ENCODE measurements at regions not wholly inside any gene's neighbourhood (a gene's known extent, or its start where the extent isn't known, plus 50 kb on each side); places are given as distances from the start of the nearest gene placed in this dataset.

DNA sequence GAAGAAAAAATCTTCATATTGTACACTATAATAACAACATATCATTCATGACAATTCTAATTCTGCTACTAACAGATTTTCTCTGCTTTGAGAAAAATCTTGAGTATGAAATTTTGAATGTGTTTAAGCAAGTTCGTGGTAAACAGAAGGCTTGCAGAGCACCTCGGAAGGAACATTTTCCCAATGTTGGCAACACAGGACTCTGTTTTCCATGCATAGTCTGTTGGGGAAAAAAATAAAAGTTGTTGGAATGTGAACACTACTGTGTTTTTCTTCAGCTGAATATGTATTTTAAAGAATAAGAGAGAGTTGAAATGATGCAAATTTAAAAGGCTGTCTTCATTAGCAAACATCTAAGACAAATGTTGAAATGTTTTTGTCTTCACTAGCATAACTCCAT, 54.7 kb upstream of the ANXA10 start:
- H3K27ac Mint-ChIP-seq: no peak overlapping the region
- no peaks in the 10 kb centered on the region for H3K36me3 Mint-ChIP-seq
- no peaks in the 10 kb centered on the region for H3K4me1 Mint-ChIP-seq
- no peak for DNase-seq (ENCODE audit: low spot score in 2 of 2)
- no peak overlapping the region for H3K4me3 Mint-ChIP-seq
- no peaks in the 10 kb centered on the region for H3K9me3 Mint-ChIP-seq
- ATAC-seq: no peak

DNA sequence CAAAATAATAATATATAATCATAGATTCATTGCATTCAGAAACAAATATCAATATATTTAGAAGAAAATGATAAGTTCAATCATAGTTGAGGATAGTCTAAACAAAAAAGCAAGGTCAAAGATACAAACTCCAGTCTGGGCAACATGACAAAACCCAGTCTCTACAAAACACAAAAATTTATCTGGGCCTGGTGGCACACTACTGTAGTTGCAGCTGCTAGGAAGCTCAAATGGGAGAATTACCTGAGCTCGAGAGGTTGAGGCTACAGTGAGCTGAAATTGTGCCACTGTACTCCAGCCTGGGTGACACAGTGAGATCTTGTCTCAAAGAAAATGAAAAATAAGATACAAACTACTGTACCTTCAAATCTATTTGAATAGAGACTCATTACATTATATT, 52.7 kb upstream of the ANXA10 start:
- Mint-ChIP-seq H3K36me3 (no peaks in the 10 kb centered on the region), H3K9me3 (no peaks in the 10 kb centered on the region), H3K4me3 (no peak overlapping the region), H3K4me1 (no peaks in the 10 kb centered on the region), H3K27ac (no peak overlapping the region)
- ATAC-seq (no peak), DNase-seq (ENCODE audit: low spot score in 2 of 2) (no peak)

Data from stimulated activated effector memory CD8-positive, alpha-beta T cell treated with anti-CD3 and anti-CD28 coated beads, Interleukin-12 subunit alpha, Interleukin-12 subunit beta, amount 100 ng/mL, for 72 hours (primary cell).